Activated CD8-positive, alpha-beta memory T cell treated with anti-CD3 and anti-CD28 coated beads, Interleukin-2, amount 10 ng/mL, durations not matched to agents 7 days and 5 days (primary cell): ENCODE measurements at regions not wholly inside any gene's neighbourhood (a gene's known extent, or its start where the extent isn't known, plus 50 kb on each side); places are given as distances from the start of the nearest gene placed in this dataset.

Experiments used
- ATAC-seq: fragments of 150-1000 bp; cut with Tn5 transposase; one replicate; pipeline ENCODE4 v1.10.0; 2021; ENCODE audit warnings: moderate library complexity
- CTCF ChIA-PET: fragments of 350-600 bp; sonication (Branson Sonifier 250); formaldehyde crosslinking; loops from one replicate; lab custom pipeline; 2021; ENCODE audit warnings: antibody characterized with exemption; lab: Charles Lee
- DNase-seq: peaks from one replicate; pipeline ENCODE4 v3.0.0-alpha.2; 2020
- H3K27ac Mint-ChIP-seq: one replicate; pipeline ENCODE4 v1.8.0; 2021; ENCODE audit warnings: mild to moderate bottlenecking, mixed read lengths
- H3K27me3 Mint-ChIP-seq: one replicate; pipeline ENCODE4 v1.8.0; 2021; ENCODE audit warnings: mixed read lengths
- H3K36me3 Mint-ChIP-seq: one replicate; pipeline ENCODE4 v1.8.0; 2021; ENCODE audit warnings: mild to moderate bottlenecking, mixed read lengths
- H3K4me1 Mint-ChIP-seq: one replicate; pipeline ENCODE4 v1.8.0; 2021; ENCODE audit warnings: mixed read lengths
- H3K4me3 Mint-ChIP-seq: one replicate; pipeline ENCODE4 v1.8.0; 2021; ENCODE audit warnings: mild to moderate bottlenecking, moderate library complexity, mixed read lengths
- H3K9me3 Mint-ChIP-seq: one replicate; pipeline ENCODE4 v1.8.0; 2022; ENCODE audit warnings: low read depth, mixed read lengths

DNA sequence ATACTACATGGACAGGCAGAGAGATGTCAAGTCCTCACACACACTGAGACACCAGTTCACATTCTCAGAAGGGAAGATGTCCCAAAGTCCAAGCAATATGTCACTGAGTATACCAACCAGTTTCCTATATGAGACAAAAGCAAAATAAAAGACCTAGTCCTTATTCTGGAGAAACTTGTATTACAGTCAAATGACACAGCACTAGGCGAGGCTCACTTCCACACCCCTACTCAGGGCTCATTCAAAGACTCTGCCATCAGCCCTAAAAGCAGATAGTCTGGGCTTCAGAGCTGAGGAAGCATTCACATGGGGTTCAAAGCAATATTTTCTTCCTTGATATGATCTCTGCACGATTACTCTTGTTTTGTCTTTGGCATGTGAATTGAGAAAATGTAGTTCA lies 129.9 kb upstream of the UBL3 start:
- peaks cover 5% of the 10 kb centered on the region for H3K4me1 Mint-ChIP-seq
- H3K9me3 Mint-ChIP-seq: no peaks in the 10 kb centered on the region
- H3K4me3 Mint-ChIP-seq: no peak overlapping the region
- H3K27me3 Mint-ChIP-seq: peaks cover 12% of the 10 kb centered on the region
- CTCF ChIA-PET: interaction anchor here (1.6 kb wide), 1 partner anchor 135 kb away, joined by 4 read pairs; no protein-coding TSS in a partner anchor
- no peak overlapping the region for H3K27ac Mint-ChIP-seq
- no peak for ATAC-seq
- peaks cover 4% of the 10 kb centered on the region for H3K36me3 Mint-ChIP-seq
- no peak for DNase-seq

- ATAC-seq (no peak), DNase-seq (no peak)
- Mint-ChIP-seq H3K9me3 (no peaks in the 10 kb centered on the region), H3K27me3 (no peaks in the 10 kb centered on the region), H3K36me3 (peaks cover 5% of the 10 kb centered on the region), H3K4me1 (peaks cover 14% of the 10 kb centered on the region), H3K27ac (no peak overlapping the region), H3K4me3 (no peak overlapping the region)
- CTCF ChIA-PET: no interaction called here
Observed at GRCh38 chr13:29978211-29978610, 127.8 kb upstream of the UBL3 start.

DNA sequence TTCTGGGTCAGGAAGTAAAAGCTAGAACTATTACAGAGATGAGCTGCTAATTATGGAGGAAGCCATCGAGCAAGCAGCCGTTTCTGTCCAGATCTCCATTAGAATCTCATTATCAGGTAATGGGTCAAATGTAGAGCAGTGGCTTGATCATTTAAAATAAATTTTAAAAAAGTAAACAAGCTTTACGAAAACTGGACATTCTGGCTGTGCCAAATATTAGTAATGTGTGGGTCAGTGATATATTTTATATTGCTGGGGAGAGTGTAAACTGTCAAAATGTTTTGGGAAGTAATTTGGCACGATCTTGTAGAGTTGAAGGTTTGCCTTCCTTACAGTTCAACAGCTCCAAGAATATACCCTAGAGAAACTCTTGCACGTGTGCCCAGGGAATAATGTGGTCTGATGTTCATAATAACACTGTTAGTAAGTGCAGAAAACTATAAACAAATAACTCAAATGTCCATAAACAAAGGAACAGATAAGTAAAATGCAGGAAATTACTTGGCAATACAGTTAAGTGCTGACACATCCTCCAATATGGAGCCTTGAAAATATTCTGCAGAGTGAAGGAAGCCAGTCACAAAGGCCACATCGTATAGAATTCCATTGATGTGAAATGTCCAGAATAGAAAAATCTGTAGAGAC lies 127.2 kb upstream of the UBL3 start:
- Mint-ChIP-seq H3K9me3 (no peaks in the 10 kb centered on the region), H3K27ac (no peak overlapping the region), H3K4me3 (no peak overlapping the region), H3K4me1 (peaks cover 14% of the 10 kb centered on the region), H3K27me3 (no peaks in the 10 kb centered on the region), H3K36me3 (peaks cover 5% of the 10 kb centered on the region)
- ATAC-seq (no peak), DNase-seq (no peak)
- CTCF ChIA-PET: interaction anchor here (0.8 kb wide), 1 partner anchor 144 kb away, joined by 3 read pairs; no protein-coding TSS in a partner anchor

DNA sequence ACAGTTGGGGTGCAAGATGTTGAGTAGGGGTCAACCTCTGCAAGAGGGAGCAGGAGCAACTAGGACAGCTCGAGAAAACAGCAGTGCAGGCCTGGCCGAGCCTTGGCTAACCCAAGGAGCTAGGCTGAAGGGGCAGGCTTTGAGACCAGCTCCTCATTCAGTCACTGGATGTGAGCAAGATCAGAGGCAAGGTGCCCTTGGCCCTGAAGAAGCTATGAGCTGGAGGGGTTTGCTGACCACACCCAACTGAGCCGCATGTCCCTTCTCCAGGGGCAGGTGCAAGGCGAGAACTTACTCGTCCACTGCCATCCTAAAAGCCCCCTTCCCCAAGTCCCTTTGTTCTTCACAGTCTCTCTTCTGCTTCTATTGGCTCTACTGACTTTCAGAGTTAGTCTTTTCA lies 126.1 kb upstream of the UBL3 start:
- ATAC-seq (no peak), DNase-seq (no peak)
- no peak overlapping the region for H3K4me3 Mint-ChIP-seq
- H3K27ac Mint-ChIP-seq: no peak overlapping the region
- peaks cover 3% of the 10 kb centered on the region for H3K9me3 Mint-ChIP-seq
- CTCF ChIA-PET: no interaction called here
- peaks cover 16% of the 10 kb centered on the region for H3K4me1 Mint-ChIP-seq
- no peaks in the 10 kb centered on the region for H3K27me3 Mint-ChIP-seq
- peaks cover 8% of the 10 kb centered on the region for H3K36me3 Mint-ChIP-seq

DNA sequence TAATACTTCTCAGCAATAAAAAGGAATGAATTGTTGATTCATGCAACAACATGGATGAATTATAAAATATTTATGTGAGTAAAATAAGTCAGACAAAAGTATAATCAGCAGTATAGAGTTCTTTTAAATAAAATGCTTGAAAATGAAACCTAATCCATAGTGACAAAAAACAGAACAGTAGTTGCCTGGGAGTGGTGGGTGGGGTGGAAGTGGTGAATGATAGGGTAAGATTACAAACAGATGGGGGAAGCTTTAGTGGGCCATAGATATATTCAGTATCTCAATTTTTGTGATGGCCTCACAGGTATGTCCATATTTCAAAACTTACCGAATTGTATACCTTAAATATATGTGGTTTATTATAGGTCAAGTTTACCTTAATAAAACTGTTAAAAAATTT lies 124.9 kb upstream of the UBL3 start:
- no peak overlapping the region for H3K27ac Mint-ChIP-seq
- H3K4me3 Mint-ChIP-seq: no peak overlapping the region
- H3K27me3 Mint-ChIP-seq: no peaks in the 10 kb centered on the region
- DNase-seq (no peak), ATAC-seq (peak; percentile 58)
- peaks cover 8% of the 10 kb centered on the region for H3K36me3 Mint-ChIP-seq
- CTCF ChIA-PET: no interaction called here
- peaks cover 3% of the 10 kb centered on the region for H3K9me3 Mint-ChIP-seq
- H3K4me1 Mint-ChIP-seq: peaks cover 21% of the 10 kb centered on the region

DNA sequence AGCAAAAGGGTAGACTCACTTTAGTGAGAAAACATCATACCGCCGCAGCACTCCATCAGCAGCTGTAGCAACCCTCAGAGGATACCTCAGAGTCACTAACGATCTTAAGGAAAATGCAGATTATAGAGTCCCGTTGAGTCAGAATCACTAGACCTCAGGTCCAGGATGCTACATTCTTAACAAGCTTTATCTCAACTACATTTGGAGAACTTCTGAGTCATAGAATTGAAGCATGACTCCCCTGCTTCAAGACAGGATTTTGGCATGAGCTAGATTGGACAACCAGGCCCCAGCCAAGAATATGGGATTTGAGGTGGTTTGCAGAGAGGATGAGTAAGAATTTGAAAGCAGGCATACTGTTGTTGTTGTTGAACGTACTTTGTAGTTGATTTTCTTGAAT lies 118.9 kb upstream of the UBL3 start:
- no peak overlapping the region for H3K4me3 Mint-ChIP-seq
- peaks cover 9% of the 10 kb centered on the region for H3K9me3 Mint-ChIP-seq
- ATAC-seq (no peak), DNase-seq (no peak)
- H3K27ac Mint-ChIP-seq: no peak overlapping the region
- peaks cover 11% of the 10 kb centered on the region for H3K36me3 Mint-ChIP-seq
- CTCF ChIA-PET: no interaction called here
- peaks cover 4% of the 10 kb centered on the region for H3K27me3 Mint-ChIP-seq
- peaks cover 9% of the 10 kb centered on the region for H3K4me1 Mint-ChIP-seq

DNA sequence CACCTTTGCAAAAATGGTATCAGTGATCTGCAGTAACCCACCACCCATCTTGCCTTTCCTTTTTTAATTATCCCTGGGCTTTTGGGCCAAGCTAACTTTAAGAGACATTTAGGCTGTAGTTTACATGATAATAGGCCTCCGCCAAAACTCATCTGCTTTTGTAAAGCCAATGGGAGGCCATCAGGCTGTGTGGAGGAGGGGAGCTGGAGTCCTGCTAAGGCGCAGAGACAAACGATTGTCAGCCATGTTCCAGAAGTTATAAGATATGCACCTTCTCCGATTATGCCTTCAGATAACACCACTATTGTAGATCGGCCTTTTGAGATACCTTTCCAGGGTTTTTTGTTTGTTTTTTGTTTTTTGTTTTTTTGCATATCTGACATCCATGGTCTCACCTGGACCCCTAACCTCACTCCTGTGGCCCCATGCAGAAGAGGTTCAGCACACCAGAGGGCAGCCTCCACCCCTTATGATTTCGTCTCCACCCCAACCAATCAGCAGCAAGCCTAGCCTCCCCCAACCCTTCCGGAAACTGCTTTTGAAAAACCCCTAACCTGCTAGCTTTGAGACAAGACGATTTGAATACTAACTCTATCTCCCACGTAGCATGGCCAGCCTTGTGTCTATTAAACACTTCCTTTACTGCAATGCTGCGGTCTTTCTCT lies 113.9 kb upstream of the UBL3 start:
- Mint-ChIP-seq H3K9me3 (peaks cover 6% of the 10 kb centered on the region), H3K4me3 (no peak overlapping the region), H3K27me3 (peaks cover 4% of the 10 kb centered on the region), H3K36me3 (peaks cover 6% of the 10 kb centered on the region), H3K4me1 (peaks cover 29% of the 10 kb centered on the region), H3K27ac (no peak overlapping the region)
- ATAC-seq (no peak), DNase-seq (no peak)
- CTCF ChIA-PET: interaction anchor here (1.2 kb wide), 1 partner anchor 140 kb away, joined by 3 read pairs; no protein-coding TSS in a partner anchor

- H3K4me3 Mint-ChIP-seq: no peak overlapping the region
- H3K9me3 Mint-ChIP-seq: peaks cover 5% of the 10 kb centered on the region
- DNase-seq (no peak), ATAC-seq (no peak)
- H3K27ac Mint-ChIP-seq: no peak overlapping the region
- H3K4me1 Mint-ChIP-seq: peaks cover 39% of the 10 kb centered on the region
- peaks cover 3% of the 10 kb centered on the region for H3K27me3 Mint-ChIP-seq
- CTCF ChIA-PET: interaction anchor here (1.2 kb wide), 1 partner anchor 141 kb away, joined by 3 read pairs; no protein-coding TSS in a partner anchor
- peaks cover 6% of the 10 kb centered on the region for H3K36me3 Mint-ChIP-seq
Observed at GRCh38 chr13:29963089-29963488, 112.7 kb upstream of the UBL3 start.

DNA sequence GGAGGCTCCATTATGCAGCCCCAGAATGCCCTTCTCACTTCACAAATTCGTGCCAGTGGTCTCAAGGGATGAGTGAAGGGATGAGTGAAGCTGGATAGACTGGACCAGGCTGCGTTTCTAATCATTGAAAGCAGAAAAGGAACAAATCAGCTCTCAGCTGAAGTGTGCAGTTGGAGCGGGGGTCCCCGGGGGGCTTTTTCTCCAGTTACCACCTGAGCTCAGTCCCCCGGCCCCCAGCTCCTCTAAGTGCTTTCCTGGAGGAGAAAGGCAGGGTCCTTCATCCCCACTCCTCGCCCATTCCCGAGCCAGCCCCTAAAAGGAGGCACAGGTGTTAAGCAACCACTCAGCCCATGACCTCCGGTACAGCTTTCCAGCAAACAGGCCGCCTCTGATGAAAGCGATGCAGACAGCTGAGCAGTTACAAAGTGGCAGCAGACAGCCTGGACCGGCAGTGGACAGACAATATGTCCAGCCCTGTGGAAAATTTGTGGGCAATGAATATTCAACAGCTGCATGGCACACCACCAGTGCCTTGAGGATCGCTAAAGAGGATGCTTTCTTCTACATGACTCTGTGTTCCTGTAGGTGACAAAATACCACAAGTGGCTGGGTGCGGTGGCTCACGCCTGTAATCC lies 110.7 kb upstream of the UBL3 start:
- peak overlapping the region; percentile 25 for H3K27ac Mint-ChIP-seq
- peaks cover 3% of the 10 kb centered on the region for H3K36me3 Mint-ChIP-seq
- no peak for DNase-seq
- peak; percentile 31 for ATAC-seq
- no peaks in the 10 kb centered on the region for H3K9me3 Mint-ChIP-seq
- H3K4me1 Mint-ChIP-seq: peaks cover 52% of the 10 kb centered on the region
- H3K27me3 Mint-ChIP-seq: no peaks in the 10 kb centered on the region
- no peak overlapping the region for H3K4me3 Mint-ChIP-seq
- CTCF ChIA-PET: no interaction called here

- H3K4me1 Mint-ChIP-seq: peaks cover 59% of the 10 kb centered on the region
- DNase-seq: no peak
- no peak overlapping the region for H3K27ac Mint-ChIP-seq
- peaks cover 2% of the 10 kb centered on the region for H3K36me3 Mint-ChIP-seq
- H3K4me3 Mint-ChIP-seq: no peak overlapping the region
- ATAC-seq: no peak
- H3K9me3 Mint-ChIP-seq: no peaks in the 10 kb centered on the region
- H3K27me3 Mint-ChIP-seq: no peaks in the 10 kb centered on the region
- CTCF ChIA-PET: interaction anchor here (1.4 kb wide), 1 partner anchor 155 kb away, joined by 3 read pairs; no protein-coding TSS in a partner anchor
Observed at GRCh38 chr13:29959603-29960002, 109.2 kb upstream of the UBL3 start.

DNA sequence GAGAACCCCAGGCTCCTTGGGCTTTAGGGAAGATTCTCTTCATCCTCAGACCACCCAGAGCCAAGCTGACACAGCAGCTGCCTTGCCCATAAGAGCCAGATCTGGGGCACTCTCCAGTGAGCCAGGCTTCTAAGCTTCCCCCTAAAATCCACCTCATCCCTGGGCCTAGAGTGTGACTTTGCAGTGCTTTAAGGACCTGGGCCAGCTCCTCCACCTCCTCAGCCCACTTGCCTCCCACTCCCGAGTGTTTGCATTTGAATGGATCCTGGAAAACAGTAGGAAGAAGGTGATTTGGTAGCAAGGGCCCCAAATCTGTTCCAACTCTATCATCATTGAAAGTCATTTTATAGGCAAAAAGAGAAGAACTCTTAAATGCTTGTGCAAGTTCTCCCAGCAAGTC lies 108.7 kb upstream of the UBL3 start:
- DNase-seq (no peak), ATAC-seq (no peak)
- H3K27ac Mint-ChIP-seq: no peak overlapping the region
- CTCF ChIA-PET: interaction anchor here (1.0 to 1.4 kb wide), 3 partner anchors 20 to 156 kb away, joined by 3 to 4 read pairs (median 3); partner anchors contain the start of gene UBL3
- H3K4me3 Mint-ChIP-seq: no peak overlapping the region
- H3K9me3 Mint-ChIP-seq: no peaks in the 10 kb centered on the region
- H3K27me3 Mint-ChIP-seq: no peaks in the 10 kb centered on the region
- H3K36me3 Mint-ChIP-seq: peaks cover 4% of the 10 kb centered on the region
- H3K4me1 Mint-ChIP-seq: peaks cover 63% of the 10 kb centered on the region

DNA sequence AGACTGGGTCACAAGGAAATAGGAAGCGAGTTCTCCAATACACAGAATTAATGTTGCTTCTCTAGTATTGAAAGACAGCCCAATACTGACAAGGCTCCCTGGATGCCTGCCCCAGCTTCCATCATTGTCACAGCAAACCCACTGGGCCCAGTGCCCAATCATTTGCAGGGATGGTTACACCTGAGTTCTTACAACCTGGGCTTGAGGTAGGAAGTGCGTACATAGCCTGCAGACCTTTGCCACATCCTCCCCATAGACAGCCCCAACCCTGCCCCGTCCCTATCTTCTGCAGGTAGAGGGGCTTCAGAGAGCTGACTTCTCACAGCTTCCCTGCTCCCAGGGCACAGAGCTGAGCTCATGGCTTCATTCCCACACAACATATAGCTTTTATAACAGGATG lies 108.1 kb upstream of the UBL3 start:
- H3K27ac Mint-ChIP-seq: no peak overlapping the region
- peaks cover 4% of the 10 kb centered on the region for H3K36me3 Mint-ChIP-seq
- no peaks in the 10 kb centered on the region for H3K27me3 Mint-ChIP-seq
- H3K4me1 Mint-ChIP-seq: peaks cover 69% of the 10 kb centered on the region
- CTCF ChIA-PET: interaction anchor here (1.0 to 1.4 kb wide), 3 partner anchors 19 to 157 kb away, joined by 3 to 4 read pairs (median 3); partner anchors contain the start of gene UBL3
- DNase-seq (no peak), ATAC-seq (no peak)
- no peaks in the 10 kb centered on the region for H3K9me3 Mint-ChIP-seq
- no peak overlapping the region for H3K4me3 Mint-ChIP-seq

- CTCF ChIA-PET: interaction anchor here (3.9 kb wide), 1 partner anchor 22 kb away, joined by 23 read pairs; no protein-coding TSS in a partner anchor
- H3K4me1 Mint-ChIP-seq: peaks cover 71% of the 10 kb centered on the region
- no peak overlapping the region for H3K27ac Mint-ChIP-seq
Observed at GRCh38 chr13:29957320-29957719, 106.9 kb upstream of the UBL3 start.

More at GRCh38 chr13:29957320-29957719, 106.9 kb upstream of the UBL3 start:
- no peak for DNase-seq
- no peaks in the 10 kb centered on the region for H3K27me3 Mint-ChIP-seq
- no peak for ATAC-seq
- no peak overlapping the region for H3K4me3 Mint-ChIP-seq
- peaks cover 4% of the 10 kb centered on the region for H3K36me3 Mint-ChIP-seq
- H3K9me3 Mint-ChIP-seq: no peaks in the 10 kb centered on the region
